ENCODE measurements at regions not wholly inside any gene's neighbourhood (a gene's known extent, or its start where the extent isn't known, plus 50 kb on each side); places are given as distances from the start of the nearest gene placed in this dataset.

DNA sequence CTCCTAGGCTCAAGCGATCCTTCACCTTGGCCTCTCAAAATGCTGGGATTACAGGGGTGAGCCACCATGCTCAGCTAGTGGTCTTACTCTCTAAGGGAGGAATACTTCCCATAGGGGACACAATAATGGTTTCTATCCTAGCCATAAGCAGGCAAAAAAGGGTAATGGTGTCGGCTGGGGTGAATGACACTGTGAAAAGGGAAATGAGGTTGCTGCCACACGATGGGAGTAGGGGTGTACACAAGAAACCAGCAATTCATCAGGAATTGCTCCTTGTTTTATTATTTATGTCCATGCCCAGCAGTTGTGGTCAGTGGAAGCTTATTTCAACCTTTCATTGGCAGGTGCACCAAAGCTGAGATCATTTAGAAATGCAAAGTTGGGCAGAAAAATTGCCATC lies 70.3 kb upstream of the ZFR start:
- TF ChIP-seq, protein P1, sequence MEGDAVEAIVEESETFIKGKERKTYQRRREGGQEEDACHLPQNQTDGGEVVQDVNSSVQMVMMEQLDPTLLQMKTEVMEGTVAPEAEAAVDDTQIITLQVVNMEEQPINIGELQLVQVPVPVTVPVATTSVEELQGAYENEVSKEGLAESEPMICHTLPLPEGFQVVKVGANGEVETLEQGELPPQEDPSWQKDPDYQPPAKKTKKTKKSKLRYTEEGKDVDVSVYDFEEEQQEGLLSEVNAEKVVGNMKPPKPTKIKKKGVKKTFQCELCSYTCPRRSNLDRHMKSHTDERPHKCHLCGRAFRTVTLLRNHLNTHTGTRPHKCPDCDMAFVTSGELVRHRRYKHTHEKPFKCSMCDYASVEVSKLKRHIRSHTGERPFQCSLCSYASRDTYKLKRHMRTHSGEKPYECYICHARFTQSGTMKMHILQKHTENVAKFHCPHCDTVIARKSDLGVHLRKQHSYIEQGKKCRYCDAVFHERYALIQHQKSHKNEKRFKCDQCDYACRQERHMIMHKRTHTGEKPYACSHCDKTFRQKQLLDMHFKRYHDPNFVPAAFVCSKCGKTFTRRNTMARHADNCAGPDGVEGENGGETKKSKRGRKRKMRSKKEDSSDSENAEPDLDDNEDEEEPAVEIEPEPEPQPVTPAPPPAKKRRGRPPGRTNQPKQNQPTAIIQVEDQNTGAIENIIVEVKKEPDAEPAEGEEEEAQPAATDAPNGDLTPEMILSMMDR (conservative IDR thresholded peaks at IDR 0.05), result no peak
- no peak for TF ChIP-seq ZFX (IDR thresholded peaks at IDR 0.05)
